A549 (cell line): ENCODE measurements at regions not wholly inside any gene's neighbourhood (a gene's known extent, or its start where the extent isn't known, plus 50 kb on each side); places are given as distances from the start of the nearest gene placed in this dataset.

Experiments used
- ATAC-seq, 2 experiments: fragments of 200-7000 bp in 1 of 2; fragments of >200 bp in 1 of 2; cut with Nextera tagmentation in 1 of 2; cut with Tn5 transposase in 1 of 2; 3 replicates each; pipeline versions ENCODE4 v1.8.0 to v1.9.1; 2018 to 2020; ENCODE audit warnings: mild to moderate bottlenecking in 1 of 2, moderate library complexity in 1 of 2
- CTCF ChIA-PET: fragments of 300-600 bp; sonication (Branson Sonifier 250); formaldehyde crosslinking; extraction: SDS; loops from one replicate; lab custom pipeline; 2021; ENCODE audit warnings: antibody characterized with exemption, inconsistent platforms; lab: Yijun Ruan, JAX
- POLR2A ChIA-PET: fragments of 350-600 bp; formaldehyde crosslinking; extraction: SDS; loops from one replicate; lab custom pipeline; 2021; ENCODE audit warnings: antibody characterized with exemption, inconsistent platforms; lab: Yijun Ruan, JAX
- DNase-seq, 2 experiments: peaks; one replicate each; pipeline versions ENCODE4 v3.0.0 to v3.0.0-alpha.2; 2011 to 2016; ENCODE audit warnings: low read depth in 1 of 2, low spot score in 1 of 2
- FAIRE-seq: peaks from 2 replicates; lab custom pipeline; 2011; peaks lifted over from hg19 to GRCh38; lab: Jason Lieb, UNC
- H3K27ac ChIP-seq, 2 experiments: fragments of >200 bp; sonication (Bioruptor Twin); formaldehyde crosslinking; 3 replicates each; pipeline ENCODE4 v1.5.1; 2016 to 2017
- H3K4me1 ChIP-seq: fragments of >200 bp; sonication (Bioruptor Twin); formaldehyde crosslinking; 3 replicates; pipeline ENCODE4 v1.6.1; 2016
- H3K4me2 ChIP-seq: fragments of >200 bp; sonication (Bioruptor Twin); formaldehyde crosslinking; 3 replicates; pipeline ENCODE4 v1.6.1; 2016
- H3K4me3 ChIP-seq: fragments of >200 bp; sonication (Bioruptor Twin); formaldehyde crosslinking; 3 replicates; pipeline ENCODE4 v1.5.1; 2016
- H3K9me3 ChIP-seq: fragments of >200 bp; sonication (Bioruptor Twin); formaldehyde crosslinking; 3 replicates; pipeline ENCODE4 v1.6.1; 2016
- BHLHE40 ChIP-seq: IDR thresholded peaks from 2 replicates; pipeline ENCODE4 v1.6.1; 2012; ENCODE audit warnings: low read depth, low read length, inconsistent platforms
- CEBPB ChIP-seq, 2 experiments: fragments of >200 bp in 1 of 2; sonication (Bioruptor Twin) in 1 of 2; formaldehyde crosslinking in 1 of 2; IDR thresholded peaks; 2 replicates each; pipeline ENCODE4 v1.6.1; 2012 to 2016
- CHD4 ChIP-seq: fragments of 200-600 bp; sonication (generic); IDR thresholded peaks from 2 replicates; pipeline ENCODE4 v1.6.1; 2016; ENCODE audit warnings: antibody characterized with exemption, mild to moderate bottlenecking, borderline replicate concordance
- EP300 ChIP-seq, 2 experiments: fragments of >200 bp; sonication (Bioruptor Twin); formaldehyde crosslinking; IDR thresholded peaks; 2 replicates in 1 of 2; 3 replicates in 1 of 2; pipeline ENCODE4 v1.6.1; 2016 to 2017
- FOXS1 ChIP-seq: fragments of 250-450 bp; sonication (Bioruptor Pico); IDR thresholded peaks from 2 replicates; pipeline ENCODE4 v1.5.0; 2020; ENCODE audit warnings: mild to moderate bottlenecking, moderate library complexity
- HOXB13 ChIP-seq: fragments of 250-450 bp; sonication (Bioruptor Pico); IDR thresholded peaks from 2 replicates; pipeline ENCODE4 v1.5.0; 2020; ENCODE audit warnings: low read depth, mild to moderate bottlenecking, moderate library complexity
- JUN ChIP-seq, 2 experiments: fragments of >200 bp; sonication (Bioruptor Twin); formaldehyde crosslinking; IDR thresholded peaks; 2 replicates in 1 of 2; 3 replicates in 1 of 2; pipeline ENCODE4 v1.6.1; 2016 to 2017
- KDM1A ChIP-seq: fragments of 200-600 bp; sonication (generic); IDR thresholded peaks from 2 replicates; pipeline ENCODE4 v1.6.1; 2016; ENCODE audit warnings: low read depth, mild to moderate bottlenecking
- MAFK ChIP-seq: fragments of 450-650 bp; IDR thresholded peaks from 2 replicates; pipeline ENCODE4 v1.6.1; 2014; ENCODE audit not compliant: partially characterized antibody
- MAZ ChIP-seq: fragments of 150-350 bp; IDR thresholded peaks from 2 replicates; pipeline ENCODE4 v1.6.1; 2014; ENCODE audit warnings: antibody characterized with exemption, low read depth, low read length, borderline replicate concordance
- NPAS2 ChIP-seq: fragments of 250-450 bp; sonication (Bioruptor Pico); IDR thresholded peaks from 2 replicates; pipeline ENCODE4 v1.8.0; 2022; ENCODE audit warnings: mild to moderate bottlenecking, moderate library complexity, borderline replicate concordance
- NR3C1 ChIP-seq: fragments of >200 bp; sonication (Bioruptor Twin); formaldehyde crosslinking; IDR thresholded peaks from 3 replicates; pipeline ENCODE4 v1.6.1; 2017
- POLR2AphosphoS2 ChIP-seq: conservative IDR thresholded peaks from 2 replicates; pipeline ENCODE4 v1.6.1; 2012; ENCODE audit warnings: low read length, improper control_type of control experiment, inconsistent platforms
- RFX5 ChIP-seq: fragments of 450-650 bp; IDR thresholded peaks from 2 replicates; pipeline ENCODE4 v1.7.1; 2014; ENCODE audit warnings: antibody characterized with exemption, mild to moderate bottlenecking, moderate library complexity
- TFCP2L1 ChIP-seq: fragments of 250-450 bp; sonication (Bioruptor Pico); IDR thresholded peaks from 2 replicates; pipeline ENCODE4 v1.5.0; 2021; ENCODE audit warnings: mild to moderate bottlenecking
- TP53 ChIP-seq: fragments of 250-450 bp; sonication (Bioruptor Pico); IDR thresholded peaks from 2 replicates; pipeline ENCODE4 v1.5.0; 2021; ENCODE audit warnings: mild to moderate bottlenecking, moderate library complexity
- ZNF302 ChIP-seq: fragments of 250-450 bp; sonication (Bioruptor Pico); IDR thresholded peaks from 2 replicates; pipeline ENCODE4 v1.9.0; 2021; ENCODE audit warnings: inconsistent platforms, mild to moderate bottlenecking, moderate library complexity
- ZSCAN20 ChIP-seq: fragments of 250-450 bp; sonication (Bioruptor Pico); IDR thresholded peaks from 2 replicates; pipeline ENCODE4 v1.8.0; 2022; ENCODE audit warnings: mild to moderate bottlenecking, moderate library complexity
- WGBS: methylation state at CpG from one replicate; pipeline ENCODE4 v1.1.6; 2017; ENCODE audit errors: missing lambda C conversion rate; 5-methylcytosine and 5-hydroxymethylcytosine counted together
- TF ChIP-seq, protein P1 (sequence below): fragments of 200-600 bp; sonication (generic); IDR thresholded peaks from 2 replicates; pipeline ENCODE4 v1.6.1; 2016; ENCODE audit warnings: antibody characterized with exemption, mild to moderate bottlenecking, moderate library complexity
- TF ChIP-seq, protein P2 (sequence below): fragments of 450-650 bp; IDR thresholded peaks from 2 replicates; pipeline ENCODE4 v1.6.1; 2014; ENCODE audit warnings: antibody characterized with exemption
- TF ChIP-seq, protein P3 (sequence below): fragments of 150-350 bp; IDR thresholded peaks from 2 replicates; pipeline ENCODE4 v1.6.1; 2014; ENCODE audit warnings: low read depth, mild to moderate bottlenecking, low read length
- TF ChIP-seq, protein P4 (sequence below): fragments of 250-450 bp; sonication (Bioruptor Pico); IDR thresholded peaks from 2 replicates; pipeline ENCODE4 v1.5.0; 2020; ENCODE audit warnings: low read depth, mild to moderate bottlenecking, moderate library complexity
- TF ChIP-seq, protein P5 (sequence below): fragments of >200 bp; sonication (Bioruptor Twin); formaldehyde crosslinking; IDR thresholded peaks from 2 replicates; pipeline ENCODE4 v1.6.1; 2016

DNA sequence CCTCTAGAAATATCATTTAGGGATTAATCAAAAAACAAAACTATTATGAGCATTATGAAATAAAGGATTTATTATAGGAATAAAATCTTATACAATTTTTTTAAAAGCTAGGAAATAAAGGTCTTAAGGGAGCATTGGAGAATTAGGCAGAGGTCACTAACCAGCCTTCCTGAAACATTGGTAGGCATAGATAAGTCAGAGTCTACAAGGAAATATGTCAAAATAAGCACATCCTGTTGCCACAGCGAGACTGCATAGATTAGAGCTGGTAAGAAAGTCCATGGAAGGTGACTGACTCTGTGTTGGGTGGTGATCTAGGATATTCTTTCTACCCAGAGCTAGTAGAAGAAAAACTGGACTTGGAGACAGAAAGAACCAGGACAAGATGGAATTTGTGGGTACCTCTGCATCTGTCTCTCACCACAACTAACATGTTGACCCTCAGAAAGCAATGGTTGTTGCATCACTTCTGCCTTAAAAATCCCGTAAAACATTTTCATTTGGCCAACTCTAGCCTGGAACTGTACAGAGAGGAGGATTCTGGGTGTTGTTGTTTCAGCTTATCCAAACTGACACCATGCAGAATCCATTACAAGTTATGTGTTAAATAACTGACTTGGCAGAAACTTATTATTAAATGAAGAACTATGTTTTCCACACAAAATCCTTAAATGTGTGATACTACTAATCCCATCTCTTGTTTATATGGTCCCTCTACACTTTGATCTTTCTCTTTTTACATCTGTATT, 77.1 kb downstream of the FBXO5 start:
- POLR2A ChIA-PET, result no interaction called here
- 3% methylated on average over 2 of the region's 2 CpGs for WGBS

DNA sequence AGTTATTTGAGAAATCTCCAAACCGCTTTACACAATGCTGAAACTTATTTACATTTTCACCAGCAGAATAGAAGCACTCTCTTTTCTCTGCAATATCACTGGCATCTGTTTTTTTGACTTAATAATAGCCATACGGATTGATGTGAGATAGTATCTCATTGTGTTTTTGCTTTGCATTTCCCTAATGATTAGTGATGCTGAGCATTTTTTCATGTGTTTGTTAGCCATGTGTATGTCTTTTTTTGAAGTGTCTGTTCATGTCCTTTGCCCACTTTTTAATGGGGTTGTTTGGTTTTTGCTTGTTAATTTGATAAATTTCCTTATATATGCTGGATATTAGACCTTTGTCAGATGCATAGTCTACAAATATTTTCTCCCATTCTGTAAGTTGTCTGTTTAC, 73.6 kb downstream of the FBXO5 start:
- Histone ChIP-seq H3K4me1 (no peaks in the 10 kb centered on the region), H3K27ac (no peak overlapping the region), H3K4me3 (no peak overlapping the region), H3K4me2 (no peak overlapping the region), H3K9me3 (no peaks in the 10 kb centered on the region)
- ChIA-PET POLR2A (no interaction called here), CTCF (no interaction called here)
- TF ChIP-seq FOXS1 (CRISPR knock-in tag) (no peak), POLR2AphosphoS2 (no peak), MAFK (no peak), NR3C1 (no peak), JUN (IDR thresholded peaks at IDR 0.05) (no peak), ZSCAN20 (CRISPR knock-in tag) (no peak), NPAS2 (CRISPR knock-in tag) (no peak), TP53 (CRISPR knock-in tag) (no peak)
- TF ChIP-seq, protein P1, sequence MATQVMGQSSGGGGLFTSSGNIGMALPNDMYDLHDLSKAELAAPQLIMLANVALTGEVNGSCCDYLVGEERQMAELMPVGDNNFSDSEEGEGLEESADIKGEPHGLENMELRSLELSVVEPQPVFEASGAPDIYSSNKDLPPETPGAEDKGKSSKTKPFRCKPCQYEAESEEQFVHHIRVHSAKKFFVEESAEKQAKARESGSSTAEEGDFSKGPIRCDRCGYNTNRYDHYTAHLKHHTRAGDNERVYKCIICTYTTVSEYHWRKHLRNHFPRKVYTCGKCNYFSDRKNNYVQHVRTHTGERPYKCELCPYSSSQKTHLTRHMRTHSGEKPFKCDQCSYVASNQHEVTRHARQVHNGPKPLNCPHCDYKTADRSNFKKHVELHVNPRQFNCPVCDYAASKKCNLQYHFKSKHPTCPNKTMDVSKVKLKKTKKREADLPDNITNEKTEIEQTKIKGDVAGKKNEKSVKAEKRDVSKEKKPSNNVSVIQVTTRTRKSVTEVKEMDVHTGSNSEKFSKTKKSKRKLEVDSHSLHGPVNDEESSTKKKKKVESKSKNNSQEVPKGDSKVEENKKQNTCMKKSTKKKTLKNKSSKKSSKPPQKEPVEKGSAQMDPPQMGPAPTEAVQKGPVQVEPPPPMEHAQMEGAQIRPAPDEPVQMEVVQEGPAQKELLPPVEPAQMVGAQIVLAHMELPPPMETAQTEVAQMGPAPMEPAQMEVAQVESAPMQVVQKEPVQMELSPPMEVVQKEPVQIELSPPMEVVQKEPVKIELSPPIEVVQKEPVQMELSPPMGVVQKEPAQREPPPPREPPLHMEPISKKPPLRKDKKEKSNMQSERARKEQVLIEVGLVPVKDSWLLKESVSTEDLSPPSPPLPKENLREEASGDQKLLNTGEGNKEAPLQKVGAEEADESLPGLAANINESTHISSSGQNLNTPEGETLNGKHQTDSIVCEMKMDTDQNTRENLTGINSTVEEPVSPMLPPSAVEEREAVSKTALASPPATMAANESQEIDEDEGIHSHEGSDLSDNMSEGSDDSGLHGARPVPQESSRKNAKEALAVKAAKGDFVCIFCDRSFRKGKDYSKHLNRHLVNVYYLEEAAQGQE, result no peak
- DNase-seq (no peak), ATAC-seq (no peak), FAIRE-seq (no peak)
- 25% methylated on average over 2 of the region's 2 CpGs for WGBS

More for the DNA sequence above, 77.1 kb downstream of the FBXO5 start:
- no peaks in the 10 kb centered on the region for H3K4me1 ChIP-seq
- TF ChIP-seq RFX5 (no peak), MAZ (no peak), TP53 (CRISPR knock-in tag) (no peak), EP300 (IDR thresholded peaks at IDR 0.05) (no peak), CEBPB (IDR thresholded peaks at IDR 0.05) (no peak), CHD4 (no peak), BHLHE40 (no peak), NPAS2 (CRISPR knock-in tag) (no peak), HOXB13 (CRISPR knock-in tag) (no peak), TFCP2L1 (CRISPR knock-in tag) (no peak), ZNF302 (CRISPR knock-in tag) (no peak), KDM1A (no peak)
- TF ChIP-seq, protein P2, sequence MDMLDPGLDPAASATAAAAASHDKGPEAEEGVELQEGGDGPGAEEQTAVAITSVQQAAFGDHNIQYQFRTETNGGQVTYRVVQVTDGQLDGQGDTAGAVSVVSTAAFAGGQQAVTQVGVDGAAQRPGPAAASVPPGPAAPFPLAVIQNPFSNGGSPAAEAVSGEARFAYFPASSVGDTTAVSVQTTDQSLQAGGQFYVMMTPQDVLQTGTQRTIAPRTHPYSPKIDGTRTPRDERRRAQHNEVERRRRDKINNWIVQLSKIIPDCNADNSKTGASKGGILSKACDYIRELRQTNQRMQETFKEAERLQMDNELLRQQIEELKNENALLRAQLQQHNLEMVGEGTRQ, result no peak
- TF ChIP-seq, protein P3, sequence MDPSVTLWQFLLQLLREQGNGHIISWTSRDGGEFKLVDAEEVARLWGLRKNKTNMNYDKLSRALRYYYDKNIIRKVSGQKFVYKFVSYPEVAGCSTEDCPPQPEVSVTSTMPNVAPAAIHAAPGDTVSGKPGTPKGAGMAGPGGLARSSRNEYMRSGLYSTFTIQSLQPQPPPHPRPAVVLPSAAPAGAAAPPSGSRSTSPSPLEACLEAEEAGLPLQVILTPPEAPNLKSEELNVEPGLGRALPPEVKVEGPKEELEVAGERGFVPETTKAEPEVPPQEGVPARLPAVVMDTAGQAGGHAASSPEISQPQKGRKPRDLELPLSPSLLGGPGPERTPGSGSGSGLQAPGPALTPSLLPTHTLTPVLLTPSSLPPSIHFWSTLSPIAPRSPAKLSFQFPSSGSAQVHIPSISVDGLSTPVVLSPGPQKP, result no peak
- TF ChIP-seq, protein P4, sequence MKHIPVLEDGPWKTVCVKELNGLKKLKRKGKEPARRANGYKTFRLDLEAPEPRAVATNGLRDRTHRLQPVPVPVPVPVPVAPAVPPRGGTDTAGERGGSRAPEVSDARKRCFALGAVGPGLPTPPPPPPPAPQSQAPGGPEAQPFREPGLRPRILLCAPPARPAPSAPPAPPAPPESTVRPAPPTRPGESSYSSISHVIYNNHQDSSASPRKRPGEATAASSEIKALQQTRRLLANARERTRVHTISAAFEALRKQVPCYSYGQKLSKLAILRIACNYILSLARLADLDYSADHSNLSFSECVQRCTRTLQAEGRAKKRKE (CRISPR knock-in tag), result no peak
- TF ChIP-seq, protein P5, sequence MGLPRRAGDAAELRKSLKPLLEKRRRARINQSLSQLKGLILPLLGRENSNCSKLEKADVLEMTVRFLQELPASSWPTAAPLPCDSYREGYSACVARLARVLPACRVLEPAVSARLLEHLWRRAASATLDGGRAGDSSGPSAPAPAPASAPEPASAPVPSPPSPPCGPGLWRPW, result no peak
- TF ChIP-seq, protein P1, result no peak
- CTCF ChIA-PET, result interaction anchor here (1.0 kb wide), 1 partner anchor 9 kb away, joined by 3 read pairs; no protein-coding TSS in a partner anchor
- no peak overlapping the region for H3K4me3 ChIP-seq
- FAIRE-seq (no peak), DNase-seq (no peak), ATAC-seq (no peak)
- H3K9me3 ChIP-seq, result no peaks in the 10 kb centered on the region
- H3K4me2 ChIP-seq, result no peak overlapping the region
- no peak overlapping the region for H3K27ac ChIP-seq
